HG03575 (cell line): ENCODE measurements at regions not wholly inside any gene's neighbourhood (a gene's known extent, or its start where the extent isn't known, plus 50 kb on each side); places are given as distances from the start of the nearest gene placed in this dataset.
"Not testable (repeated sequence)": the region's sequence is repeated elsewhere in the genome, so short reads cannot be mapped to it uniquely, and the experiment has no call there.

Experiments used
- ATAC-seq: cut with Tn5 transposase; IDR thresholded peaks from one replicate; pipeline ENCODE4 v1.9.1; 2021; ENCODE audit not compliant: unreplicated experiment, insufficient number of reproducible peaks, low FRiP score; ENCODE audit errors: extremely low read depth

GRCh38 chr21:31511999-31512398 lies 147.5 kb upstream of the SOD1 start:
- ATAC-seq = not testable (repeated sequence)

- ATAC-seq = no peak
Measured at GRCh38 chr21:31511258-31511657, 148.2 kb upstream of the SOD1 start.

- no peak for ATAC-seq
Measured at GRCh38 chr21:31509194-31510017, 150.1 kb upstream of the SOD1 start.

GRCh38 chr21:31505975-31506374 lies 153.5 kb upstream of the SOD1 start:
- ATAC-seq = no peak

GRCh38 chr21:31503939-31504338 lies 155.6 kb upstream of the SOD1 start:
- no peak for ATAC-seq

- no peak for ATAC-seq
Measured at GRCh38 chr21:31503467-31503866, 156.0 kb upstream of the SOD1 start.

- no peak for ATAC-seq
Measured at GRCh38 chr21:31502537-31503143, 156.9 kb upstream of the SOD1 start.

- no peak for ATAC-seq
Measured at GRCh38 chr21:31501926-31502325, 157.6 kb upstream of the SOD1 start.

- no peak for ATAC-seq
Measured at GRCh38 chr21:31500982-31501381, 156.9 kb upstream of the TIAM1 start.

- ATAC-seq = no peak
Measured at GRCh38 chr21:31500071-31500470, 156.0 kb upstream of the TIAM1 start.

GRCh38 chr21:31498985-31499384 lies 154.9 kb upstream of the TIAM1 start:
- no peak for ATAC-seq

GRCh38 chr21:31497914-31498313 lies 153.9 kb upstream of the TIAM1 start:
- ATAC-seq = no peak

- ATAC-seq = no peak
Measured at GRCh38 chr21:31493350-31493880, 149.4 kb upstream of the TIAM1 start.

GRCh38 chr21:31491617-31492016 lies 147.6 kb upstream of the TIAM1 start:
- ATAC-seq = no peak

GRCh38 chr21:31490443-31490842 lies 146.4 kb upstream of the TIAM1 start:
- ATAC-seq = no peak

GRCh38 chr21:31489726-31490125 lies 145.7 kb upstream of the TIAM1 start:
- no peak for ATAC-seq

GRCh38 chr21:31489014-31489413 lies 145.0 kb upstream of the TIAM1 start:
- ATAC-seq = no peak

GRCh38 chr21:31484219-31484618 lies 140.2 kb upstream of the TIAM1 start:
- ATAC-seq = no peak

GRCh38 chr21:31483146-31483545 lies 139.1 kb upstream of the TIAM1 start:
- no peak for ATAC-seq

GRCh38 chr21:31482460-31482859 lies 138.4 kb upstream of the TIAM1 start:
- ATAC-seq = no peak
